ENCODE measurements at regions not wholly inside any gene's neighbourhood (a gene's known extent, or its start where the extent isn't known, plus 50 kb on each side); places are given as distances from the start of the nearest gene placed in this dataset.

- no peaks in the 10 kb centered on the region for H3K9me3 ChIP-seq (replicated peaks; ENCODE audit: low read length)
- peak overlapping the region; percentile 61 for H3K4me2 ChIP-seq (ENCODE audit: low read length)
- H3K4me1 ChIP-seq (ENCODE audit: control insufficient read depth, insufficient read depth, low read length) = peaks cover 17% of the 10 kb centered on the region
- no peaks in the 10 kb centered on the region for H3K36me3 ChIP-seq (ENCODE audit: insufficient read depth, low read length)
- no peaks in the 10 kb centered on the region for H3K27me3 ChIP-seq (ENCODE audit: control insufficient read depth, insufficient read depth, low read length)
- H3K4me3 ChIP-seq (ENCODE audit: low read length) = peak overlapping the region; percentile 50
- peak overlapping the region; percentile 58 for H3K9ac ChIP-seq (ENCODE audit: low read depth, low read length)
These were observed 57.9 kb upstream of the KCNE4 start for GRCh38 chr2:222993920-222994650.

- Histone ChIP-seq H3K36me3 (ENCODE audit: insufficient read depth, low read length) (no peaks in the 10 kb centered on the region), H3K4me1 (ENCODE audit: control insufficient read depth, insufficient read depth, low read length) (peaks cover 17% of the 10 kb centered on the region), H3K4me3 (ENCODE audit: low read length) (no peak overlapping the region), H3K4me2 (ENCODE audit: low read length) (no peak overlapping the region), H3K9ac (ENCODE audit: low read depth, low read length) (no peak overlapping the region), H3K9me3 (replicated peaks; ENCODE audit: low read length) (no peaks in the 10 kb centered on the region), H3K27me3 (ENCODE audit: control insufficient read depth, insufficient read depth, low read length) (no peaks in the 10 kb centered on the region)
These were observed 53.5 kb upstream of the KCNE4 start for GRCh38 chr2:222998459-222998858.

- no peak overlapping the region for H3K9ac ChIP-seq (ENCODE audit: low read depth, low read length)
- H3K4me1 ChIP-seq (ENCODE audit: control insufficient read depth, insufficient read depth, low read length) = no peaks in the 10 kb centered on the region
- H3K27me3 ChIP-seq (ENCODE audit: control insufficient read depth, insufficient read depth, low read length) = no peaks in the 10 kb centered on the region
- H3K9me3 ChIP-seq (replicated peaks; ENCODE audit: low read length) = no peaks in the 10 kb centered on the region
- H3K4me2 ChIP-seq (ENCODE audit: low read length) = no peak overlapping the region
- no peak overlapping the region for H3K4me3 ChIP-seq (ENCODE audit: low read length)
- H3K36me3 ChIP-seq (ENCODE audit: insufficient read depth, low read length) = no peaks in the 10 kb centered on the region
These were observed 50.9 kb upstream of the KCNE4 start for GRCh38 chr2:223000872-223001796.

DNA sequence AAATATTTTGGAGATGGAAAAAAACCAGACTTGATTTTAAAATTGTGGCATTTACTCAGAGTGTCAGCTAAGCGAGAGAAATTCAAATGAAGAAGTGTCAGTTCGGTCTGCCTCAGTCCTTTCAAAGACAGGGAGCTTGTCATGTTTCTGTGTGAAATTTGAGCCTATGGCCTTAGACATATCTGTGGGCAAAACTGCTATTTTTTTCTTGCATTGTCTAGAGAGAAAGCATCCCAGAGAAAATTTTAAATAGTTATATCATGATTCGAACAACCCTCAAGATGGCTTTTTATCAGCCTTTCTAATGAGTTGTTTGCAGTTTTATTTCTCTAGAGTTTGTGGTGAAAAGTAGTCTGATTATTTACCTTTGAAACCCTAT lies 50.2 kb upstream of the KCNE4 start:
- Histone ChIP-seq H3K36me3 (ENCODE audit: insufficient read depth, low read length) (no peaks in the 10 kb centered on the region), H3K9ac (ENCODE audit: low read depth, low read length) (no peak overlapping the region), H3K27me3 (ENCODE audit: control insufficient read depth, insufficient read depth, low read length) (no peaks in the 10 kb centered on the region)

More for the DNA sequence above, 50.2 kb upstream of the KCNE4 start:
- Histone ChIP-seq H3K9me3 (replicated peaks; ENCODE audit: low read length) (no peaks in the 10 kb centered on the region), H3K4me2 (ENCODE audit: low read length) (no peak overlapping the region), H3K4me3 (ENCODE audit: low read length) (no peak overlapping the region), H3K4me1 (ENCODE audit: control insufficient read depth, insufficient read depth, low read length) (no peaks in the 10 kb centered on the region)
